HCT116 (cell line): ENCODE measurements at regions not wholly inside any gene's neighbourhood (a gene's known extent, or its start where the extent isn't known, plus 50 kb on each side); places are given as distances from the start of the nearest gene placed in this dataset.

Experiments used
- ATAC-seq: fragments of 200-7000 bp; cut with Tn5 transposase; 2 replicates; pipeline ENCODE4 v1.9.1; 2020; ENCODE audit warnings: mild to moderate bottlenecking, moderate library complexity
- BruUV-seq: library from RNA; stranded (reverse); fragments of 400-500 nt; replicated peaks from 2 replicates; lab custom pipeline; 2021; lab: Mats Ljungman, UMichigan
- CTCF ChIA-PET: fragments of 300-600 bp; sonication (Branson Sonifier 250); formaldehyde crosslinking; loops from one replicate; lab custom pipeline; 2021; ENCODE audit warnings: antibody characterized with exemption; lab: Charles Lee
- POLR2A ChIA-PET: fragments of 300-600, 350-600 bp; sonication (Branson Sonifier 250); formaldehyde crosslinking; loops from one replicate; lab custom pipeline; 2021; ENCODE audit warnings: antibody characterized with exemption; lab: Charles Lee
- RAD21 ChIA-PET, 2 experiments: fragments of 300-600 bp; sonication (Branson Sonifier 250); formaldehyde crosslinking; loops; one replicate each; lab custom pipeline; 2023; ENCODE audit warnings: low total read pairs in 2 of 2; ENCODE audit not compliant: uncharacterized antibody in 2 of 2, unreplicated experiment in 2 of 2, low non-redundant PET in 1 of 2; lab: Charles Lee
- DNase-seq: peaks from one replicate; pipeline ENCODE4 v3.0.0-alpha.2; 2010; ENCODE audit warnings: low read depth, low spot score
- H2AFZ ChIP-seq: fragments of 200-600 bp; shearing (Covaris generic), sonication (generic); 2 replicates; pipeline ENCODE4 v1.6.1; 2017; ENCODE audit warnings: low read depth, mixed run types, mixed read lengths, antibody characterized with exemption, low read length; ENCODE audit not compliant: poor library complexity, severe bottlenecking
- H3K27ac ChIP-seq: 2 replicates; pipeline ENCODE4 v1.5.1; 2012; ENCODE audit warnings: low read depth, low read length
- H3K27me3 ChIP-seq: fragments of 200-600 bp; sonication (generic); 2 replicates; pipeline ENCODE4 v1.6.1; 2016; ENCODE audit warnings: mixed run types, low read length, mixed read lengths; ENCODE audit not compliant: insufficient read depth
- H3K36me3 ChIP-seq, 2 experiments: fragments of 200-500 bp in 1 of 2; fragments of 200-600 bp in 1 of 2; sonication (Bioruptor generic) in 1 of 2; sonication (generic) in 1 of 2; 2 replicates each; pipeline versions ENCODE4 v1.5.1 to v1.6.1; 2014 to 2016; ENCODE audit warnings: low read length in 2 of 2, inconsistent platforms in 1 of 2, mixed read lengths in 1 of 2, mixed run types in 1 of 2; ENCODE audit not compliant: insufficient read depth in 2 of 2, control insufficient read depth in 1 of 2
- H3K4me1 ChIP-seq, 2 experiments: fragments of 200-600 bp in 1 of 2; sonication (generic) in 1 of 2; 2 replicates each; pipeline versions ENCODE4 v1.5.1 to v1.6.1; 2012 to 2017; ENCODE audit warnings: low read length in 2 of 2, inconsistent platforms in 1 of 2, mild to moderate bottlenecking in 1 of 2, mixed read lengths in 1 of 2, mixed run types in 1 of 2, moderate library complexity in 1 of 2; ENCODE audit not compliant: insufficient read depth in 2 of 2, control insufficient read depth in 1 of 2
- H3K4me2 ChIP-seq: fragments of 200-600 bp; sonication (generic); 2 replicates; pipeline ENCODE4 v1.6.1; 2017; ENCODE audit warnings: mixed run types, low read length, mixed read lengths
- H3K4me3 ChIP-seq, 2 experiments: fragments of 200-600 bp in 1 of 2; sonication (generic) in 1 of 2; replicated peaks in 1 of 2; 2 replicates each; pipeline ENCODE4 v1.5.1; 2011 to 2016; ENCODE audit warnings: low read length in 2 of 2, control low read depth in 1 of 2, low read depth in 1 of 2, mild to moderate bottlenecking in 1 of 2, mixed read lengths in 1 of 2, mixed run types in 1 of 2
- H3K79me2 ChIP-seq: fragments of 200-600 bp; sonication (generic); 2 replicates; pipeline ENCODE4 v1.6.1; 2017; ENCODE audit warnings: mild to moderate bottlenecking, mixed run types, low read length, moderate library complexity, mixed read lengths; ENCODE audit not compliant: insufficient read depth
- H3K9ac ChIP-seq: fragments of 200-600 bp; sonication (generic); 2 replicates; pipeline ENCODE4 v1.6.1; 2016; ENCODE audit warnings: low read length, mixed read lengths
- H3K9me2 ChIP-seq: fragments of 200-600 bp; sonication (generic), shearing (Covaris generic); 2 replicates; pipeline ENCODE4 v1.6.1; 2017; ENCODE audit warnings: mixed run types, mild to moderate bottlenecking, moderate library complexity; ENCODE audit not compliant: insufficient read depth
- H3K9me3 ChIP-seq, 2 experiments: fragments of 200-500 bp in 1 of 2; fragments of 200-600 bp in 1 of 2; sonication (Bioruptor generic) in 1 of 2; sonication (generic) in 1 of 2; 2 replicates each; pipeline ENCODE4 v1.6.1; 2014 to 2017; ENCODE audit warnings: low read length in 2 of 2, mixed read lengths in 2 of 2, inconsistent platforms in 1 of 2, low read depth in 1 of 2, mild to moderate bottlenecking in 1 of 2, mixed run types in 1 of 2, moderate library complexity in 1 of 2; ENCODE audit not compliant: control insufficient read depth in 1 of 2, insufficient read depth in 1 of 2
- H4K20me1 ChIP-seq: fragments of 200-600 bp; sonication (generic), shearing (Covaris generic); 2 replicates; pipeline ENCODE4 v1.6.1; 2017; ENCODE audit warnings: mixed run types, mild to moderate bottlenecking, moderate library complexity; ENCODE audit not compliant: insufficient read depth
- ATF3 ChIP-seq: IDR thresholded peaks from 2 replicates; pipeline ENCODE4 v1.6.1; 2012
- CBX3 ChIP-seq: IDR thresholded peaks from 2 replicates; pipeline ENCODE4 v1.6.1; 2012; ENCODE audit warnings: low read depth
- CTCF ChIP-seq, 3 experiments: fragments of 200-600 bp in 1 of 3; sonication (generic) in 1 of 3; IDR thresholded peaks in 2 of 3; conservative IDR thresholded peaks in 1 of 3; 2 replicates each; pipeline ENCODE4 v1.5.1; 2012 to 2017; ENCODE audit warnings: low read depth in 2 of 3, low read length in 2 of 3, antibody characterized with exemption in 1 of 3, borderline replicate concordance in 1 of 3, control low read depth in 1 of 3, mild to moderate bottlenecking in 1 of 3, mixed read lengths in 1 of 3, mixed run types in 1 of 3, moderate library complexity in 1 of 3; ENCODE audit not compliant: insufficient read depth in 1 of 3
- ELF1 ChIP-seq: IDR thresholded peaks from 2 replicates; pipeline ENCODE4 v1.6.1; 2012; ENCODE audit warnings: low read depth, borderline replicate concordance
- EZH2phosphoT487 ChIP-seq: fragments of 200-600 bp; IDR thresholded peaks from 2 replicates; pipeline ENCODE4 v1.6.1; 2018; ENCODE audit warnings: antibody characterized with exemption, borderline replicate concordance
- FOSL1 ChIP-seq: IDR thresholded peaks from 2 replicates; pipeline ENCODE4 v1.6.1; 2012; ENCODE audit warnings: low read depth
- JUND ChIP-seq: IDR thresholded peaks from 2 replicates; pipeline ENCODE4 v1.6.1; 2012
- POLR2A ChIP-seq: IDR thresholded peaks from 2 replicates; pipeline ENCODE4 v1.7.0; 2011; ENCODE audit warnings: borderline replicate concordance; ENCODE audit not compliant: insufficient read depth, insufficient read length; ENCODE audit errors: extremely low read depth
- RAD21 ChIP-seq: IDR thresholded peaks from 2 replicates; pipeline ENCODE4 v1.6.1; 2012; ENCODE audit warnings: low read depth, mild to moderate bottlenecking
- REST ChIP-seq: IDR thresholded peaks from 2 replicates; pipeline ENCODE4 v1.6.1; 2012; ENCODE audit warnings: low read depth
- SP1 ChIP-seq: IDR thresholded peaks from 2 replicates; pipeline ENCODE4 v1.6.1; 2012; ENCODE audit warnings: low read depth
- SRF ChIP-seq: IDR thresholded peaks from 2 replicates; pipeline ENCODE4 v1.6.1; 2012; ENCODE audit warnings: low read depth
- TCF7L2 ChIP-seq: IDR thresholded peaks from 2 replicates; pipeline ENCODE4 v1.7.0; 2011; ENCODE audit warnings: borderline replicate concordance, inconsistent platforms; ENCODE audit not compliant: insufficient read depth, insufficient read length; ENCODE audit errors: extremely low read depth
- YY1 ChIP-seq: IDR thresholded peaks from 2 replicates; pipeline ENCODE4 v1.6.1; 2011; ENCODE audit warnings: low read length, low read depth, moderate library complexity, mild to moderate bottlenecking; ENCODE audit not compliant: insufficient replicate concordance; ENCODE audit errors: extremely low read depth
- ZBTB33 ChIP-seq: IDR thresholded peaks from 2 replicates; pipeline ENCODE4 v1.6.1; 2011; ENCODE audit warnings: mild to moderate bottlenecking, low read length, moderate library complexity; ENCODE audit not compliant: insufficient replicate concordance; ENCODE audit errors: extremely low read depth
- ZFX ChIP-seq: fragments of 450-650 bp; IDR thresholded peaks from 2 replicates; pipeline ENCODE4 v1.6.1; 2017
- ZNF274 ChIP-seq: fragments of 200-500 bp; sonication (Bioruptor generic); IDR thresholded peaks from 2 replicates; pipeline ENCODE4 v1.6.1; 2014; ENCODE audit warnings: mild to moderate bottlenecking, low read depth, low read length, inconsistent platforms
- intact Hi-C: fragments of 100-400 bp; cut with micrococcal nuclease; formaldehyde crosslinking; loops from 2 replicates; pipeline ENCODE4 v1.10.0; 2022

GRCh38 chr15:25092661-25093060 lies 137.9 kb downstream of the SNRPN start:
- no peaks in the 10 kb centered on the region for H4K20me1 ChIP-seq

More at GRCh38 chr15:25092661-25093060, 137.9 kb downstream of the SNRPN start:
- intact Hi-C loops = no loop called here
- POLR2A ChIA-PET = no interaction called here
- H3K4me3 ChIP-seq = no peak overlapping the region
- peaks cover 13 to 61% of the 10 kb centered on the region in 2 experiments; a peak in 2 of 4 replicates for H3K9me3 ChIP-seq
- H3K4me2 ChIP-seq = no peak overlapping the region
- H3K9ac ChIP-seq = no peak overlapping the region
- no peaks in the 10 kb centered on the region for H3K27me3 ChIP-seq
- RAD21 ChIA-PET = no interaction called here
- no peaks in the 10 kb centered on the region for H3K79me2 ChIP-seq
- no peaks in the 10 kb centered on the region for H3K36me3 ChIP-seq
- CTCF ChIA-PET = no interaction called here
- no peak for DNase-seq
- no TSS peak for BruUV-seq
- no peaks in the 10 kb centered on the region for H3K4me1 ChIP-seq
- ATAC-seq = no peak
- H3K9me2 ChIP-seq = no peaks in the 10 kb centered on the region
- no peak overlapping the region for H3K27ac ChIP-seq
- no peak for TF ChIP-seq ZNF274
- TF ChIP-seq TCF7L2 = no peak
- no peak for TF ChIP-seq SP1
- no peak for TF ChIP-seq POLR2A
- TF ChIP-seq ATF3 = no peak
- no peak for TF ChIP-seq ELF1
- TF ChIP-seq REST = no peak
- TF ChIP-seq RAD21 = no peak
- no peak for TF ChIP-seq CTCF (IDR thresholded peaks at IDR 0.05 in 2 of 3, conservative IDR thresholded peaks at IDR 0.05 in 1 of 3; ENCODE audit: borderline replicate concordance in 1 of 3, insufficient read depth in 1 of 3, low read depth in 2 of 3, low read length in 2 of 3)
- no peak for TF ChIP-seq JUND
- TF ChIP-seq ZBTB33 = no peak
- TF ChIP-seq ZFX = no peak
- TF ChIP-seq SRF = no peak
- TF ChIP-seq CBX3 = no peak
- TF ChIP-seq FOSL1 = no peak
- TF ChIP-seq YY1 = no peak
- no peak for TF ChIP-seq EZH2phosphoT487
- H2AFZ ChIP-seq = no peak overlapping the region
